OCI-LY7 (cell line): ENCODE measurements at regions not wholly inside any gene's neighbourhood (a gene's known extent, or its start where the extent isn't known, plus 50 kb on each side); places are given as distances from the start of the nearest gene placed in this dataset.

Source experiments
- BruUV-seq: library from RNA; stranded (reverse); fragments of 400-500 nt; replicated peaks from 2 replicates; lab custom pipeline; 2021; lab: Mats Ljungman, UMichigan
- CTCF ChIA-PET: fragments of 300-600 bp; sonication (Branson Sonifier 250); formaldehyde crosslinking; loops from one replicate; lab custom pipeline; 2022; ENCODE audit warnings: antibody characterized with exemption; ENCODE audit not compliant: unreplicated experiment; lab: Charles Lee
- POLR2A ChIA-PET: fragments of 300-600 bp; sonication (Branson Sonifier 250); formaldehyde crosslinking; loops from one replicate; lab custom pipeline; 2022; ENCODE audit warnings: antibody characterized with exemption; lab: Charles Lee
- DNase-seq: peaks from one replicate; pipeline ENCODE4 v3.0.0-alpha.2; 2015; ENCODE audit warnings: low spot score
- H2AFZ ChIP-seq: fragments of 200-600 bp; sonication (generic), shearing (Covaris generic); 2 replicates; pipeline ENCODE4 v1.6.1; 2014; ENCODE audit warnings: mild to moderate bottlenecking, antibody characterized with exemption, low read length, moderate library complexity
- H3K27ac ChIP-seq: fragments of 200-600 bp; sonication (generic); 2 replicates; pipeline ENCODE4 v1.5.1; 2014; ENCODE audit warnings: mixed run types, low read depth, mild to moderate bottlenecking, moderate library complexity, low read length, inconsistent platforms; ENCODE audit not compliant: poor library complexity, severe bottlenecking
- H3K36me3 ChIP-seq: fragments of 200-600 bp; sonication (generic); 2 replicates; pipeline ENCODE4 v1.6.1; 2014; ENCODE audit warnings: mild to moderate bottlenecking, antibody characterized with exemption, low read length, moderate library complexity, mixed read lengths; ENCODE audit not compliant: insufficient read depth
- H3K4me1 ChIP-seq: fragments of 200-600 bp; sonication (generic); 2 replicates; pipeline ENCODE4 v1.5.1; 2014; ENCODE audit warnings: mild to moderate bottlenecking, low read length; ENCODE audit not compliant: insufficient read depth, poor library complexity, severe bottlenecking
- H3K4me2 ChIP-seq: fragments of 200-600 bp; sonication (generic); 2 replicates; pipeline ENCODE4 v1.6.1; 2014; ENCODE audit warnings: mild to moderate bottlenecking, low read length
- H3K4me3 ChIP-seq: fragments of 200-600 bp; sonication (generic); 2 replicates; pipeline ENCODE4 v1.5.1; 2014; ENCODE audit warnings: mild to moderate bottlenecking, low read depth, low read length; ENCODE audit not compliant: poor library complexity, severe bottlenecking
- H3K79me2 ChIP-seq: fragments of 200-600 bp; sonication (generic); 2 replicates; pipeline ENCODE4 v1.6.1; 2016; ENCODE audit warnings: low read depth, mild to moderate bottlenecking, low read length, moderate library complexity, mixed read lengths; ENCODE audit not compliant: insufficient read depth
- H3K9me2 ChIP-seq: fragments of 200-600 bp; sonication (generic); 2 replicates; pipeline ENCODE4 v1.6.1; 2016; ENCODE audit warnings: mild to moderate bottlenecking, low read length, mixed read lengths; ENCODE audit not compliant: insufficient read depth
- H3K9me3 ChIP-seq: fragments of 200-600 bp; sonication (generic); 2 replicates; pipeline ENCODE4 v1.6.1; 2014; ENCODE audit warnings: mild to moderate bottlenecking, mixed run types, low read length, mixed read lengths
- H4K20me1 ChIP-seq: fragments of 200-600 bp; sonication (generic); 2 replicates; pipeline ENCODE4 v1.6.1; 2014; ENCODE audit warnings: mild to moderate bottlenecking, antibody characterized with exemption, low read length, moderate library complexity, mixed read lengths; ENCODE audit not compliant: insufficient read depth
- EZH2phosphoT487 ChIP-seq: fragments of 200-600 bp; sonication (generic); IDR thresholded peaks from 2 replicates; pipeline ENCODE4 v1.6.1; 2018; ENCODE audit warnings: low read depth, borderline replicate concordance, mild to moderate bottlenecking, mixed run types, antibody characterized with exemption, low read length, moderate library complexity, mixed read lengths
- intact Hi-C: fragments of 100-400 bp; cut with micrococcal nuclease; formaldehyde crosslinking; loops from one replicate; pipeline ENCODE4 v1.10.0; 2022; ENCODE audit not compliant: unreplicated experiment
- TF ChIP-seq, protein P1 (sequence below): fragments of 200-600 bp; sonication (generic); conservative IDR thresholded peaks from 2 replicates; pipeline ENCODE4 v1.5.1; 2014; ENCODE audit warnings: mild to moderate bottlenecking, antibody characterized with exemption, low read length, moderate library complexity, mixed read lengths

DNA sequence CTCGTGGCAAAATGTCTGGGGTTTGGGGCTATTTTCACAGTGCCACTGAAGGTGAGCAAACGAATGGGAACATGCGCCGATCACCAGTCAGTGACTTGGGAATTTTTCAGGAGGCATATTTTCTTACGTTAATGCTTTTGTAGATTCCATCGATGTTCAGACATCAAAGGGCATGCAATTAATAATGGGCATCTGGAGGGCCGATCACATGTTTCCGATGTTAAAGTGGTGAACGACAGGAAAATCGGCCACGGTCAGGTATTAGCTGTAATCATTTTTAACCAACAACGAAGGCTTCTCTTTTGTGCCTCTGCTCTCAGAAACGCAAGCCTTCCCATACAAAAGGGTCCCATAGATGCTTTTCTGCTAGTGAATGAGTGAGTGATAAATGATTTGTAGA, 155.0 kb upstream of the PITX1 start:
- intact Hi-C loops: no loop called here
- H3K4me3 ChIP-seq: no peak overlapping the region
- H3K4me1 ChIP-seq: peaks cover 8% of the 10 kb centered on the region
- POLR2A ChIA-PET: interaction anchor here (0.7 to 1.3 kb wide), 3 partner anchors 8 to 43 kb away, joined by 3 to 9 read pairs (median 3); no protein-coding TSS in a partner anchor
- no TSS peak for BruUV-seq
- TF ChIP-seq, protein P1, sequence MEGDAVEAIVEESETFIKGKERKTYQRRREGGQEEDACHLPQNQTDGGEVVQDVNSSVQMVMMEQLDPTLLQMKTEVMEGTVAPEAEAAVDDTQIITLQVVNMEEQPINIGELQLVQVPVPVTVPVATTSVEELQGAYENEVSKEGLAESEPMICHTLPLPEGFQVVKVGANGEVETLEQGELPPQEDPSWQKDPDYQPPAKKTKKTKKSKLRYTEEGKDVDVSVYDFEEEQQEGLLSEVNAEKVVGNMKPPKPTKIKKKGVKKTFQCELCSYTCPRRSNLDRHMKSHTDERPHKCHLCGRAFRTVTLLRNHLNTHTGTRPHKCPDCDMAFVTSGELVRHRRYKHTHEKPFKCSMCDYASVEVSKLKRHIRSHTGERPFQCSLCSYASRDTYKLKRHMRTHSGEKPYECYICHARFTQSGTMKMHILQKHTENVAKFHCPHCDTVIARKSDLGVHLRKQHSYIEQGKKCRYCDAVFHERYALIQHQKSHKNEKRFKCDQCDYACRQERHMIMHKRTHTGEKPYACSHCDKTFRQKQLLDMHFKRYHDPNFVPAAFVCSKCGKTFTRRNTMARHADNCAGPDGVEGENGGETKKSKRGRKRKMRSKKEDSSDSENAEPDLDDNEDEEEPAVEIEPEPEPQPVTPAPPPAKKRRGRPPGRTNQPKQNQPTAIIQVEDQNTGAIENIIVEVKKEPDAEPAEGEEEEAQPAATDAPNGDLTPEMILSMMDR: no peak
- TF ChIP-seq EZH2phosphoT487: no peak
- no peaks in the 10 kb centered on the region for H3K9me3 ChIP-seq
- CTCF ChIA-PET: interaction anchor here (1.3 kb wide), 1 partner anchor 10 kb away, joined by 5 read pairs; no protein-coding TSS in a partner anchor
- no peaks in the 10 kb centered on the region for H3K36me3 ChIP-seq
- H3K79me2 ChIP-seq: no peaks in the 10 kb centered on the region
- no peak for DNase-seq
- no peaks in the 10 kb centered on the region for H3K9me2 ChIP-seq
- no peak overlapping the region for H2AFZ ChIP-seq
- no peaks in the 10 kb centered on the region for H4K20me1 ChIP-seq
- H3K27ac ChIP-seq: no peak overlapping the region
- no peak overlapping the region for H3K4me2 ChIP-seq

DNA sequence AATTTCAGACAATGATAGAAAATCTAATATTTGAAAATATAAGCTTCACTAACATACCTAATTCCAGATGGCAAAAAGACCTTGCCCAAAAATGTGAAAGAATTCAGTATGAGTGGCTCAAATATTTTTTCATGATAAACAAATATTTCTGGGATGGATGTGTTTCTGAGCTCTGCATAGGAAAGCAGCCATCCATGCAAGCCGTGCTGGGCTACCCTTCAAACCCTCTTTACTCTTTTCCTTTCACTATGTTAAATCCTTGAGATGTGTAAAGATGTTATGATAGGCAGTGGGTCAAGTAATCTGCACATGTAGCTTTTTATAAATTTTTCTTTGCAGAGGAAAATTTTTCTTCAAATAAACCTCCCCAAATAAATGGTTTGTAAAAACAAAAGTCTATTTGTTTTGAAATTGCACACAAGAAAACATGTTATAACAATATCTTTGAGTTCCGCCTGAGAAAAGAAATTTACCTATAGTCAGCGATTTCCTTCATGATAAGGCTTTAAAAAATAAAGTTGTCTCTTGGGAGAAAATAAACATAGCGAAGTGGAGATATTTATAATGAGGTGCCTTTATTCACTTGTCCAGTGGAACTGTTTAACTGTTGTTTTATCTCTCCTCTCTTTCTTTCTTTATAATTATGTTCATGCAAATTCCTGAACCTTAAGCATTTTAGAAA, 154.3 kb upstream of the PITX1 start:
- intact Hi-C loops: no loop called here
- CTCF ChIA-PET: interaction anchor here (1.3 kb wide), 1 partner anchor 9 kb away, joined by 5 read pairs; no protein-coding TSS in a partner anchor
- DNase-seq: no peak
- H3K9me2 ChIP-seq: no peaks in the 10 kb centered on the region
- no peaks in the 10 kb centered on the region for H3K36me3 ChIP-seq
- H4K20me1 ChIP-seq: no peaks in the 10 kb centered on the region
- no peak overlapping the region for H3K4me3 ChIP-seq
- H3K4me1 ChIP-seq: peaks cover 8% of the 10 kb centered on the region
- no peak overlapping the region for H3K4me2 ChIP-seq
- no peaks in the 10 kb centered on the region for H3K9me3 ChIP-seq
- BruUV-seq: no TSS peak
- no peak overlapping the region for H3K27ac ChIP-seq
- H3K79me2 ChIP-seq: no peaks in the 10 kb centered on the region
- TF ChIP-seq, protein P1: no peak
- TF ChIP-seq EZH2phosphoT487: no peak
- no peak overlapping the region for H2AFZ ChIP-seq
- POLR2A ChIA-PET: interaction anchor here (0.7 to 1.3 kb wide), 5 partner anchors 9 to 131 kb away, joined by 3 to 9 read pairs (median 3); no protein-coding TSS in a partner anchor
